HG03095 (cell line): ENCODE measurements at regions not wholly inside any gene's neighbourhood (a gene's known extent, or its start where the extent isn't known, plus 50 kb on each side); places are given as distances from the start of the nearest gene placed in this dataset.

Experiments used
- ATAC-seq: cut with Tn5 transposase; IDR thresholded peaks from one replicate; pipeline ENCODE4 v1.9.1; 2021; ENCODE audit warnings: moderate library complexity; ENCODE audit not compliant: unreplicated experiment

GRCh38 chr6:2505624-2506023 is 245.1 kb downstream of the MYLK4 start:
- no peak for ATAC-seq

- ATAC-seq = no peak
Observed at GRCh38 chr6:2504495-2505064, 246.1 kb downstream of the MYLK4 start.

DNA sequence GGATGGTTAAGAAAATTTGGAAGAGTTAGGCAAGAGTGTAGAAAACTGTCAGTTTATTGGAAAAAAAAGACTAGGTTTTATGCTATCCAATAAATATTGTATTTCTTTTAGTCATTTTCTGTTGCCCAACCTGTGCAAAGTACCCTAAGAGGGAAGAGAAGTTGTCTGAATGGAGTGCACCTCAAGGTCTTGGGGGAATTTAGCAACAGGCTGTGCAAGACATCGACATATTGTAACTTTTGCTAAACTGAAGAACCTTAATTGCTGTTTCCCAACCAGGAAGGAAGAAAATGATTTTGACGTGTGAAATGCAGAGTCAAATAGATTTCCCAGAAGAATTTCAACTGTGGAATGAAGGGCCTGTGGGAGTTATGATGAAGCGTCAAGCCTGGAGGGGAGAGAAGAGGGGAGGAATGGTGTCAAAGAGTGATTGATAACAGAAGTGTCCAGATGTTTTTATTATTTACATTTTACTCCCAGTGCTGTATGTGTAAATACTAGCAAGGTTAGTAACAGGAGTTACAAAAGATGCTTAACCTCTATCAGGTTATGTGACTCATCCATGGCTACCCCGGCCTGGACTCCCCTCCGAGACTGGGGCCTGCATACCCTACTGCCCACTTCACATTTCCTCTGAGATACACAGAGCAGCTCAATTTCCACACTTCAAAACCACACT is 246.8 kb downstream of the MYLK4 start:
- ATAC-seq = no peak

DNA sequence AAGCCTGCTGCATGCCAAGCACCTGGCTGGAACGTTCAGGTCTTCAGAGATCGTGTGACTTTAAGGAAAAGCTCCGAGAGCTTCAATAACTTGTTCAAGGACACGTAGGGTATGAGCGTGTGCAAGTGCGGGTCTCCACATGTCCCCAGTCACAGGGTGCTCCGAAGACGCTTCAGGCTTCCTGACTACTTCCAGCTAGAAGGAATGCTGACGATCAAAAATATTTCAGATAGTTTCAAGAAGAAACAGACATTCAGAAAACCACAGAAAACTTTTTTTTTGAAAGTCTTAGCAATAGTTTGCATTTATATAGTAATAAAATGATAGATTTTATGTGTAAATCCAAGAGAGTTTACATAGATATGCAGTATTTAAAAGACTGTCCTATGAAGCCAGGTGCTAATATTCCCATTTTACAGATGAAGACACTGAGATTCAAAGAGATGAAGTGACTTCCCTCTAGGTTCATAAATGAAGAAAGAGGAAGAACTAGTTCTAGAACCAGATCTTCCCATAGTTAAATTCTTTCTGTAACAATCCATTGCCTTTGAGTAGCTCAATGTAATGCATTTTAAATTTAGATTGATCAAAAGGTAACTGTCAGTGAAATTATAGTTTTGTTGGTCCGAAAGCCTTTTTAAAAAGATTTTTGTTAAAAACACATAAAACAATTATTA is 247.6 kb downstream of the MYLK4 start:
- no peak for ATAC-seq

DNA sequence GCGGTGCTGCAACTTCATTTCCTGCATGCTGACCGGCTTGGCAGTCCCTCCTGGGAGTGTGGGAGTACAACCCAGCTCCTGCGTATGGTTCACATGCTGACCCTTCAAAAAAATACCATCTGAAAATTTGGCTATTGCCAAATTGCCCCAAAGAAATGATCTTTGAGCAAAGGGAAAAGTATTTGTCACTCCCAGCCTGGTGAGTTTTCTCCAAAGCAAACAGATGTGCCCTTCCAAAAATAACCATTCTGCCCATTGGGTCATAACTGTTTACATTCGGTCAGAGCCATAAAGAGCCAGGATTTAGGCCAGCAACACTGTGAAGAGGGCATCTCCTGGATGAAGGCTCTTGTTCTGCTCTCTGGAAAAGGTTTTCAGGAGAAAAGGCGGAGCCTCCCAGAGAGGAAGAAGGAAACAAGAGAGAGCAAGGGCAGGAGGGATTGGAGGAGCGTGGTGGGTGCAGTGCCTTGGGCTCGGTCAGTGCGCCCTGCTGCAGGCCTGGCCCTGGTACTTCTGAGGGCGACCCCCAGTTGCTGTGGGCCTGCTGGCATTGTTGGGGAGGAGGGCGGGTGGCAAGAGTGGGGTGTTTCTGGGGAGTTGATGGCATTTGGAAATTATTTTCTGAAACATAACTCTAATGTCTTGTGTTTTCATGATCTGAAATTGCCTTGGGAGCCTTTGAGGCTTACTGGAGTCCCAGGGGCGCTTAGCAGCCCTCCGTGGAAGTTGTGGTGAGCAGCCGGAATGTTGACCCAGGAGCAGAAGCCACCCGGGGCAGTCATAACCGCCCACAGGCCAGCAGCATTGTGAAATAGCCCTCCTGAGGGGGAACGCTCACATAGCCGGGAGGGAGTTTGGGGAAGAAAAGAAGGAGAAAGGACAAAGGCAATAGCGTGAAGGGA is 248.4 kb downstream of the MYLK4 start:
- ATAC-seq = no peak

GRCh38 chr6:2497922-2498623 is 252.6 kb downstream of the MYLK4 start:
- no peak for ATAC-seq

DNA sequence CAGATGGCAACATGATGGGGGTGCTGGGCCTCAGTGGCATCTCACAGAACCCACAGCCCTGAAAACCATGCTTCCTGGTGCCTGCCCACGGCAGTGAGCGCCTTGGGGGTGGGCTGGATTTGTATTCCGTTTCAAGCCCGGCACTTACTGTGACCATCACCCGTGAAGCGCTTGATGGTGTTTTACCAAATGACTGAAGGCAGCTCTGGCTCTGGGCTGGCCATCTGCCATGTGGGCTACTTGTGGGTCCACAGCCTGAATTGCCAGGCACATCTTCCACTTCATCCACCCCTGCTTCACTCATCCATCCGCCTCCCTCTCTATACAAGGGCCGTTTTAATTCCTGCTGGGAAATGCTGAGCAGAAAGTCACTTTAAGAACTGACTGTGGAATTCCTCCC is 250.9 kb upstream of the GMDS start:
- no peak for ATAC-seq

DNA sequence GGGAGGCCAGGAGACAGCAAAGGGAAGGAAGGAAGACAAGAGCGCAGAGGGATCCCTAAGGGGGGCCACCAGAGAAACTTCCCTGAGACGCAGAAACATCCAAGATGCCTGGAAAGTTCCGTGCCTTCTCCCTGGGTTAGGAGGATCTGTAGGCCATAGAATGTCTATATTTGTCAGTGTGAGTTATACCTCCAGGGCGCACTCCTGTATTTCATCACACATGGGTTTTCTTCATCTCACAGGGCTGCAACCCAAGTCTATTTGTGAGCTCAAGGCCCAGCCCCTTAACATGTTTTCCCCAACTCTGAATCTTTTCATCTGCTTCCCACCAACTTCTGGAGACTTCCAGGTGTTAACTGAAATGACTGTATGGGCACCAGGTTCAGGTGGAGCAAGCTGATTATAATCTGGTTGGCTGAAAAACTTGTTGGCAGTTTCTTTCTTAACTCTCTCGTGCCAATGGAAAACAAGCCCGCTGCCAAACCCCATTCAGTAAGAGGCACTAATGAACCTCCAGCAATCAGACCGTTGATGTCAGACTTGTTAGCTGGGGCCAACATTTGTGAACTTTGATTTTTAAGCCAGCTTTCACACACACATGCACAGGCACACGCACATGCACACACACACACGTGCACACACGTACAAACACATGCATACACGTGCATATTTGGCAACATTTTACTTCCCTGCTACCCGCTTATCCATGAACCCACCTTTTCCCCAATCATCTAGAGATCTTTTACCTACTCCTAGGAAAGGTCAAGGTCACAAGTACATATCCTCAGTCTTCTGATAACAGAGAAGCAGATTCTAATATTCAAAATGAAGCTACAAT is 247.5 kb upstream of the GMDS start:
- no peak for ATAC-seq

DNA sequence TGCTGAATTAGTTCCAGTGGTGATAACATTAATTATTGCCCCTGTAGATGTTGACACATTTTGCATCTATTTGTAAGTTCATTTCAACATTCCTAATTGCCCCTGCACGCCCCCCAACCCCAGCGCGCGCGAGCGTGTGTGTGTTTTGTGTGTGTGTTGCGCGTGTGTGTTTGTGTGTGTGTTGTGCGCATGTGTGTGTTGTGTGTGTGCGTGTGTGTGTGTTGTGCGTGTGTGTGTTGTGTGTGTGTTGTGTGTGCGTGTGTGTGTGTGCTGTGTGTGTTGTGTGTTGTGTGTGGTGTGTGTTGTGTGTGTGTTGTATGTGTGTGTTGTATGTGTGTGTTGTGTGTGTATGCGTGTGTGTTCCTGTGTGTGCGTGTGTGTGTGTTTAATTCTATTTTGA is 245.7 kb upstream of the GMDS start:
- no peak for ATAC-seq

DNA sequence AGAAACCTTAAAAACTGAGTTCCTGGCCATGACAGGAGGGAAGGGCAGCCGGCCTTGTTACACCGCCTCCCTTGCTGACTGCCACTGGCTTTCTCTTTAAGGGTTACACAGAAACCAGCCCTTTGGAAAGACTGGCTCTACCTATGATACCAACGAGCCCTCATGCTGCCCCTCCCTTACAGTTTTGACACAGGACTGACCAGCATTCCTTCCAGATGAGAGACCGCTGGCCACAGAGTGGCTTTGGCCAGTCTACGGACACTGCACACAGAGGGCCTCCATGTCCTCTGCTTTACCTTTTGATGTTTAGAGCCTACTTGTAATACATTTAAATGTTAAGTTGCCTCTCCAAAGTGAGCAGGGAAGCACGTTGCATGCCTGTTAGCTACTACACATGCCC is 243.2 kb upstream of the GMDS start:
- ATAC-seq = no peak

GRCh38 chr6:2485116-2485515 is 239.7 kb upstream of the GMDS start:
- ATAC-seq = no peak

DNA sequence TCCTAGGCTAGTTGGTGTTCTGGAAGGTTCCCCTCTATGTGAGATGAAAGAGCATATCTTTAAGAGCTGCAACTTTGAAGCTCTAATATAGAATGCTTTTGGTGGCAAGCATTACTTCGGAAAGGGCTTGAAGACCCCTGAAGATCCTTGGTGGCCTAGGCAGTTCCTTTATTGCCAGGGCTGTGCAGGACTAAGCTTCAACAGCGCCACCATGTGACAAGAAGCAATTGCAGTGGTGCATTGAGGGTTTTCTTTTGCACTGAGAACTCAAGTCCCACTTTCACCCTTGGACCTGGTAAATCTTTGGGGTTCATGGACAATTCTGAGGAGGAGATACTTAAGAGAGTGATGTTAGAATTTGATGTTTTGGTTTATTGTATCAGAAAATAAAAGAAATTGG is 237.4 kb upstream of the GMDS start:
- ATAC-seq = no peak

- ATAC-seq = no peak
Observed at GRCh38 chr6:2481307-2481706, 235.9 kb upstream of the GMDS start.

- no peak for ATAC-seq
Observed at GRCh38 chr6:2480267-2480966, 235.0 kb upstream of the GMDS start.

GRCh38 chr6:2478200-2478599 is 232.8 kb upstream of the GMDS start:
- ATAC-seq = no peak

DNA sequence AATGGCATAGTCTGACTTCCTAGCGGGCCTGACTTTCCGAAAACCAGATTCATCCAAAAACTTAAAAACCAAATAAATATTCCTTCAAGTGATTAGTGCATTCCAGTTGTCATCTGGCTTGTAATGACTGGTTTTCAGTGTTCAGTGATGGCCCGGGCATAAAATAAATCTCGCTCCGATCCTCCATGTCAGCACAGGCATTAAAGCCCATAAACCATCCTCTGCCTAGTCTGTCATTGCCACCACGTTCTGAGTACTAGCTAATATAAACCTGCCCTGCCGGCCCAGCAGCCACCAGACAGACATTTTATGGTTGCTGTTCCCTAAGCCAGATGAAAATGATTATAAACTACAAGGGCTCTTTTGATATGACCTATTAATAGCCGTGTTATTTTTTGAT is 232.3 kb upstream of the GMDS start:
- ATAC-seq = no peak

- ATAC-seq = no peak
Observed at GRCh38 chr6:2477250-2477649, 231.8 kb upstream of the GMDS start.

DNA sequence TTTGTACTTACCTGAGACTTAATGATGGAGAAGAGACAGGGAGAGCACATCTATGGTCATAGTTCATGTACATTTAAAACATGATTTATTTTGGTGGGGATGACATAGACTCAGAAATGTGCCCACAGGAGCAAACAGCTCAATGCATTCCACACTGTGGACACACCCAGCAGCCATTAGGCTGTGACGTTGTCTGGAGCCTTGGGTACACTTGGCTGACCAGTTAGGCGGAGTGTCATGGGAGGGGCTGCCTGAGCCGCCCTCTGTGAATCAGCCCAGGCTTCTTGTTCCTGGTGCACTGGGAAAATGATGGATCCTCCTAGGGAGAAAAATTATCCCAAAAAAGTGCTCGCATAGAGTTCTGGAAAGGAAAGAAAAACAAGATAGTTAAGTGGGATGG is 231.0 kb upstream of the GMDS start:
- no peak for ATAC-seq

DNA sequence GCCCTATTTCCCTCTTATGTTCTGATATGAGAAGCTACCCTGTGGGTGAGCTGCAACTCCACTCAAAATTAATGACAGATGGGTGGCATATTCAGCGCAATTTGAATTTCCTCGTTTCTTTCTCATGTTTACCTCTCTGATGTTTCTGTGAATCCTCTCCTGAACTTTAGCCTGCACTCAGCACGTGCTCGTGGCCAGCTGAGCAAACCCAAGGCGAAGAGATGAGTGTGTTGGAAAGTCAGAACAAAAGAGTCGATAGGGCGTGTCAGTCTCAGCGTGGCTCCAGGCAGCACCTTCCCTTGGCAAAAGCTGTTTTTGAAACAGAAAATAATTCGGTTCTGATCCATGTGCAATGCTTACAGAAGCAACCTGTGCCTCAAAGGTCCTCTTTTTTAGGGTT is 226.1 kb upstream of the GMDS start:
- ATAC-seq = no peak
